Prostate gland (tissue), 2 donors: ENCODE measurements at regions not wholly inside any gene's neighbourhood (a gene's known extent, or its start where the extent isn't known, plus 50 kb on each side); places are given as distances from the start of the nearest gene placed in this dataset.

ENCODE experiments used
- POLR2A ChIP-seq: fragments of 450-650 bp; IDR thresholded peaks from one replicate; pipeline ENCODE4 v1.6.1; 2016; ENCODE audit warnings: antibody characterized with exemption, mild to moderate bottlenecking
- POLR2AphosphoS5 ChIP-seq: sonication (generic); formaldehyde crosslinking; IDR thresholded peaks from one replicate; pipeline ENCODE4 v1.6.1; 2017; ENCODE audit warnings: antibody characterized with exemption
- TF ChIP-seq, protein P1 (sequence below), 4 experiments: fragments of 200-600 bp in 2 of 4; fragments of 450-650 bp in 2 of 4; sonication (generic) in 2 of 4; IDR thresholded peaks; 1 replicate in 3 of 4; 2 replicates in 1 of 4; pipeline ENCODE4 v1.5.1; 2016 to 2019; ENCODE audit warnings: antibody characterized with exemption in 4 of 4, mild to moderate bottlenecking in 2 of 4, moderate library complexity in 2 of 4

DNA sequence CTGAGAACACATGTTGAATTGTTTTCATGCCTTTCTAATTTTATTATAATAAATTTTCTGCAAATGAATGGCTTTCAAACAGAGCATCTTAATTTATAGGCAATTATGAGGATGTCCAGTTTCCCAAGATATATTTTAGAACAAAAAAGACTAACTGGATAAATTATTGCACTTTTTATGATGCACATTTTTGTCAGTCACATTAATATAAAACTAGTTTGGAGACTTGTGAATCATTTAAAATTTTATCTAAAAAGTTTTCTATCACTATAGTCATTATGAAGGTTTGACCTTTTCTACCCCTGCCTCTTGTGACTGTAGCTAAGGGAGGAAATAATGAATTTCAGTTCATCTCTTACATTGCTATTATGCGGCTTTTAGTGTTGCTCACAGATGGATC lies 393.8 kb downstream of the TAF11L14 start:
- TF ChIP-seq, protein P1, sequence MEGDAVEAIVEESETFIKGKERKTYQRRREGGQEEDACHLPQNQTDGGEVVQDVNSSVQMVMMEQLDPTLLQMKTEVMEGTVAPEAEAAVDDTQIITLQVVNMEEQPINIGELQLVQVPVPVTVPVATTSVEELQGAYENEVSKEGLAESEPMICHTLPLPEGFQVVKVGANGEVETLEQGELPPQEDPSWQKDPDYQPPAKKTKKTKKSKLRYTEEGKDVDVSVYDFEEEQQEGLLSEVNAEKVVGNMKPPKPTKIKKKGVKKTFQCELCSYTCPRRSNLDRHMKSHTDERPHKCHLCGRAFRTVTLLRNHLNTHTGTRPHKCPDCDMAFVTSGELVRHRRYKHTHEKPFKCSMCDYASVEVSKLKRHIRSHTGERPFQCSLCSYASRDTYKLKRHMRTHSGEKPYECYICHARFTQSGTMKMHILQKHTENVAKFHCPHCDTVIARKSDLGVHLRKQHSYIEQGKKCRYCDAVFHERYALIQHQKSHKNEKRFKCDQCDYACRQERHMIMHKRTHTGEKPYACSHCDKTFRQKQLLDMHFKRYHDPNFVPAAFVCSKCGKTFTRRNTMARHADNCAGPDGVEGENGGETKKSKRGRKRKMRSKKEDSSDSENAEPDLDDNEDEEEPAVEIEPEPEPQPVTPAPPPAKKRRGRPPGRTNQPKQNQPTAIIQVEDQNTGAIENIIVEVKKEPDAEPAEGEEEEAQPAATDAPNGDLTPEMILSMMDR (IDR thresholded peaks at IDR 0.05): no peak
- TF ChIP-seq POLR2A (no peak), POLR2AphosphoS5 (no peak)
